Endothelial cell of umbilical vein (primary cell): ENCODE measurements at regions not wholly inside any gene's neighbourhood (a gene's known extent, or its start where the extent isn't known, plus 50 kb on each side); places are given as distances from the start of the nearest gene placed in this dataset.
"Not testable (repeated sequence)": the region's sequence is repeated elsewhere in the genome, so short reads cannot be mapped to it uniquely, and the experiment has no call there.

Experiments
- BruUV-seq: library from RNA; stranded (reverse); fragments of 400-500 nt; replicated peaks from 2 replicates; lab custom pipeline; 2021; lab: Mats Ljungman, UMichigan
- CTCF ChIA-PET: fragments of 300-600, 350-600 bp; sonication (Branson Sonifier 250); formaldehyde crosslinking; loops from one replicate; lab custom pipeline; 2021; ENCODE audit warnings: antibody characterized with exemption, inconsistent platforms; lab: Charles Lee
- POLR2A ChIA-PET: fragments of 300-600, 350-600 bp; sonication (Branson Sonifier 250); formaldehyde crosslinking; loops from one replicate; lab custom pipeline; 2021; ENCODE audit warnings: antibody characterized with exemption, inconsistent platforms; lab: Charles Lee
- DNase-seq: peaks from one replicate; pipeline ENCODE4 v3.0.0-alpha.2; 2011; ENCODE audit warnings: low read depth, low spot score
- FAIRE-seq: peaks from 2 replicates; lab custom pipeline; 2011; peaks lifted over from hg19 to GRCh38; lab: Jason Lieb, UNC
- H2AFZ ChIP-seq: 2 replicates; pipeline ENCODE4 v1.6.0; 2012; ENCODE audit warnings: low read depth, low read length, control low read depth, inconsistent platforms
- H3K27ac ChIP-seq: 2 replicates; pipeline ENCODE4 v1.5.1; 2011; ENCODE audit warnings: low read depth, mild to moderate bottlenecking, control low read depth, low read length, moderate library complexity; ENCODE audit not compliant: insufficient read depth
- H3K27me3 ChIP-seq, 2 experiments: 2 replicates each; pipeline versions ENCODE4 v1.6.0 to v1.6.1; 2011; ENCODE audit warnings: low read length in 2 of 2, mixed read lengths in 1 of 2; ENCODE audit not compliant: control insufficient read depth in 2 of 2, insufficient read depth in 2 of 2
- H3K36me3 ChIP-seq, 2 experiments: 2 replicates in 1 of 2; 3 replicates in 1 of 2; pipeline ENCODE4 v1.5.1; 2011; ENCODE audit warnings: low read length in 2 of 2, mild to moderate bottlenecking in 1 of 2, moderate library complexity in 1 of 2; ENCODE audit not compliant: control insufficient read depth in 2 of 2, insufficient read depth in 2 of 2; ENCODE audit errors: extremely low read depth in 1 of 2
- H3K4me1 ChIP-seq: 3 replicates; pipeline ENCODE4 v1.5.1; 2011; ENCODE audit warnings: mild to moderate bottlenecking, low read length; ENCODE audit not compliant: control insufficient read depth, insufficient read depth; ENCODE audit errors: extremely low read depth
- H3K4me2 ChIP-seq: 2 replicates; pipeline ENCODE4 v1.6.1; 2011; ENCODE audit warnings: low read length, control low read depth, mixed read lengths; ENCODE audit not compliant: insufficient read depth
- H3K4me3 ChIP-seq, 3 experiments: fragments of 200-600 bp in 1 of 3; sonication (generic), shearing (Covaris generic) in 1 of 3; replicated peaks in 1 of 3; 2 replicates each; pipeline ENCODE4 v1.5.1; 2011 to 2016; ENCODE audit warnings: control low read depth in 3 of 3, low read length in 3 of 3, mild to moderate bottlenecking in 2 of 3, inconsistent platforms in 1 of 3, low read depth in 1 of 3, moderate library complexity in 1 of 3; ENCODE audit not compliant: insufficient read depth in 1 of 3
- H3K79me2 ChIP-seq: 2 replicates; pipeline ENCODE4 v1.6.0; 2012; ENCODE audit warnings: low read length, inconsistent platforms; ENCODE audit not compliant: control insufficient read depth, insufficient read depth
- H3K9ac ChIP-seq: replicated peaks from 2 replicates; pipeline ENCODE3; 2011; ENCODE audit warnings: low read length, control low read depth; ENCODE audit not compliant: insufficient read depth; ENCODE audit errors: extremely low read depth
- H3K9me1 ChIP-seq: replicated peaks from 3 replicates; pipeline ENCODE4 v1.6.0; 2011; ENCODE audit warnings: mild to moderate bottlenecking, low read length; ENCODE audit not compliant: control insufficient read depth, insufficient read depth; ENCODE audit errors: extremely low read depth
- H3K9me3 ChIP-seq: replicated peaks from 2 replicates; pipeline ENCODE4 v1.5.1; 2012; ENCODE audit warnings: low read length, inconsistent platforms; ENCODE audit not compliant: control insufficient read depth, insufficient read depth
- H4K20me1 ChIP-seq: replicated peaks from 2 replicates; pipeline ENCODE3; 2011; ENCODE audit warnings: mild to moderate bottlenecking, low read length; ENCODE audit not compliant: control insufficient read depth, insufficient read depth; ENCODE audit errors: extremely low read depth
- EZH2 ChIP-seq: IDR thresholded peaks from 2 replicates; pipeline ENCODE4 v1.6.1; 2012; ENCODE audit warnings: borderline replicate concordance, low read depth, mild to moderate bottlenecking, moderate library complexity, low read length, inconsistent platforms; ENCODE audit not compliant: severe bottlenecking
- FOS ChIP-seq: IDR thresholded peaks from 2 replicates; pipeline ENCODE4 v1.6.1; 2011; ENCODE audit warnings: mild to moderate bottlenecking, low read length, moderate library complexity, borderline replicate concordance; ENCODE audit not compliant: insufficient read depth
- GATA2 ChIP-seq: IDR thresholded peaks from 2 replicates; pipeline ENCODE4 v1.7.0; 2011; ENCODE audit warnings: low read depth, mild to moderate bottlenecking, moderate library complexity, mixed read lengths, low read length; ENCODE audit not compliant: insufficient read length, insufficient read depth
- JUN ChIP-seq: IDR thresholded peaks from 2 replicates; pipeline ENCODE4 v1.6.1; 2011; ENCODE audit warnings: borderline replicate concordance, low read depth; ENCODE audit not compliant: insufficient read length, insufficient read depth
- MYC ChIP-seq: IDR thresholded peaks from one replicate; pipeline ENCODE4 v1.6.1; 2011; ENCODE audit warnings: mild to moderate bottlenecking, low read depth, low read length
- POLR2A ChIP-seq: IDR thresholded peaks from 2 replicates; pipeline ENCODE4 v1.6.1; 2012; ENCODE audit warnings: low read depth, mild to moderate bottlenecking, control low read depth, low read length
- POLR2AphosphoS5 ChIP-seq: IDR thresholded peaks from 2 replicates; pipeline ENCODE4 v1.6.1; 2012; ENCODE audit warnings: low read depth, mild to moderate bottlenecking, control low read depth, low read length, moderate library complexity; ENCODE audit not compliant: insufficient read depth
- dilution Hi-C: fragments of 300-500 bp; cut with MboI; formaldehyde crosslinking; loops from one replicate; pipeline ENCODE4 v1.15.0; 2019; ENCODE audit warnings: low sequenced_read_pairs; ENCODE audit not compliant: extremely low pct_ligation_motif_present
- intact Hi-C: fragments of 100-400 bp; cut with micrococcal nuclease; formaldehyde crosslinking; loops from one replicate; pipeline ENCODE4 v1.10.0; 2022
- TF ChIP-seq, protein P1 (sequence below): IDR thresholded peaks from 2 replicates; pipeline ENCODE4 v1.6.1; 2011; ENCODE audit not compliant: insufficient read depth, insufficient read length
- TF ChIP-seq, protein P2 (sequence below), 2 donors: IDR thresholded peaks; 1 replicate in 1 of 2; 2 replicates in 1 of 2; pipeline ENCODE4 v1.5.1; 2011; ENCODE audit warnings: low read length in 2 of 2, mild to moderate bottlenecking in 2 of 2, moderate library complexity in 2 of 2, control low read depth in 1 of 2, inconsistent platforms in 1 of 2, low read depth in 1 of 2; ENCODE audit not compliant: insufficient read depth in 1 of 2; ENCODE audit errors: extremely low read depth in 1 of 2

DNA sequence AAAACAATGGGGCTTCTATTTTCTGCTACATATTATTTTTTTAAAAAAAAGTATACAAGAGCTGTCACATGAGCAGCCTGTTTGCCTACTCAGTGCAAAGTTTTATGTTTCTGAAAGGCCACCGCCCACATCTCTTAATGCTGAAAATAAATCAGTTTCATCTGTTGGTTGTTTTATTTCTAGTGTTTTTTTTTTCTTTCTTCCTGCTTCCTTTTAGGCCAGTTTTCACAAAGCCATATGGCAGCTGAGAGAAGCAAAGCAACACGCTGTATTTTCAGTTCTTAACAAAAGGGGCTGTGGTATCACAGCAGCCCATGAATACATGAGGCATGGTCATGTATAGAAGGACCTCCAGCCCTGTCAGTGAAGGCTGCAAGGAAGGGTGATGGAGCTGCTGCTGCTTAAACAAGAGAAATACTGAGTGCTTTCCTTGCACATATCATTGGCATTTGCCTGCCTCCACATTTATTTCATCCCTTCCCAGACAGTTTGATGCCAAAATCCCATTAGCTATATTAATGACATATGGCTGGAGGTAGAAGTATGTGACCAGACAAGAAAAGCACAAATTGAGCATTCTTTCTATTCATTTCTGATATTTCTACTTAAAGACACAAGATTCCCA lies 172.5 kb downstream of the PCDH18 start:
- ChIA-PET CTCF (no interaction called here), POLR2A (no interaction called here)
- dilution Hi-C loops = no loop called here

GRCh38 chr4:137354562-137354961 lies 177.7 kb downstream of the PCDH18 start:
- dilution Hi-C loops, POLR2A ChIA-PET, CTCF ChIA-PET, H3K9ac ChIP-seq, BruUV-seq, DNase-seq, H4K20me1 ChIP-seq, H3K9me1 ChIP-seq, H3K9me3 ChIP-seq, H2AFZ ChIP-seq, intact Hi-C loops, H3K4me3 ChIP-seq, H3K27ac ChIP-seq, H3K36me3 ChIP-seq, H3K4me1 ChIP-seq, FAIRE-seq, H3K4me2 ChIP-seq, H3K27me3 ChIP-seq, H3K79me2 ChIP-seq: not testable (repeated sequence)

More for the DNA sequence above, 172.5 kb downstream of the PCDH18 start:
- Histone ChIP-seq H3K4me1 (no peaks in the 10 kb centered on the region), H2AFZ (no peak overlapping the region), H4K20me1 (no peaks in the 10 kb centered on the region), H3K9me1 (no peaks in the 10 kb centered on the region), H3K4me3 (no peak overlapping the region), H3K4me2 (no peak overlapping the region), H3K36me3 (no peaks in the 10 kb centered on the region), H3K9me3 (no peaks in the 10 kb centered on the region), H3K27me3 (no peaks in the 10 kb centered on the region), H3K9ac (no peak overlapping the region), H3K79me2 (no peaks in the 10 kb centered on the region), H3K27ac (no peak overlapping the region)
- intact Hi-C loops = no loop called here
- FAIRE-seq (no peak), DNase-seq (no peak)
- TF ChIP-seq, protein P1, sequence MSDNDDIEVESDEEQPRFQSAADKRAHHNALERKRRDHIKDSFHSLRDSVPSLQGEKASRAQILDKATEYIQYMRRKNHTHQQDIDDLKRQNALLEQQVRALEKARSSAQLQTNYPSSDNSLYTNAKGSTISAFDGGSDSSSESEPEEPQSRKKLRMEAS = no peak
- TF ChIP-seq GATA2 (no peak), POLR2AphosphoS5 (no peak), POLR2A (no peak), JUN (no peak), FOS (no peak), EZH2 (no peak), MYC (no peak)
- TF ChIP-seq, protein P2, sequence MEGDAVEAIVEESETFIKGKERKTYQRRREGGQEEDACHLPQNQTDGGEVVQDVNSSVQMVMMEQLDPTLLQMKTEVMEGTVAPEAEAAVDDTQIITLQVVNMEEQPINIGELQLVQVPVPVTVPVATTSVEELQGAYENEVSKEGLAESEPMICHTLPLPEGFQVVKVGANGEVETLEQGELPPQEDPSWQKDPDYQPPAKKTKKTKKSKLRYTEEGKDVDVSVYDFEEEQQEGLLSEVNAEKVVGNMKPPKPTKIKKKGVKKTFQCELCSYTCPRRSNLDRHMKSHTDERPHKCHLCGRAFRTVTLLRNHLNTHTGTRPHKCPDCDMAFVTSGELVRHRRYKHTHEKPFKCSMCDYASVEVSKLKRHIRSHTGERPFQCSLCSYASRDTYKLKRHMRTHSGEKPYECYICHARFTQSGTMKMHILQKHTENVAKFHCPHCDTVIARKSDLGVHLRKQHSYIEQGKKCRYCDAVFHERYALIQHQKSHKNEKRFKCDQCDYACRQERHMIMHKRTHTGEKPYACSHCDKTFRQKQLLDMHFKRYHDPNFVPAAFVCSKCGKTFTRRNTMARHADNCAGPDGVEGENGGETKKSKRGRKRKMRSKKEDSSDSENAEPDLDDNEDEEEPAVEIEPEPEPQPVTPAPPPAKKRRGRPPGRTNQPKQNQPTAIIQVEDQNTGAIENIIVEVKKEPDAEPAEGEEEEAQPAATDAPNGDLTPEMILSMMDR (IDR thresholded peaks at IDR 0.05; ENCODE audit: extremely low read depth in 1 of 2, insufficient read depth in 1 of 2, low read depth in 1 of 2, low read length in 2 of 2) = no peak
- no TSS peak for BruUV-seq
